IMR-90 (cell line): ENCODE measurements at regions not wholly inside any gene's neighbourhood (a gene's known extent, or its start where the extent isn't known, plus 50 kb on each side); places are given as distances from the start of the nearest gene placed in this dataset.

Experiments used
- ATAC-seq: fragments of 200-7000 bp; cut with Tn5 transposase; 2 replicates; pipeline ENCODE4 v1.9.1; 2020; ENCODE audit warnings: low read depth, mild to moderate bottlenecking, moderate library complexity
- BruUV-seq: library from RNA; stranded (reverse); fragments of 400-500 nt; replicated peaks from 2 replicates; lab custom pipeline; 2021; lab: Mats Ljungman, UMichigan
- CTCF ChIA-PET: fragments of 300-600 bp; formaldehyde crosslinking; extraction: SDS; loops from one replicate; lab custom pipeline; 2021; ENCODE audit warnings: antibody characterized with exemption; lab: Yijun Ruan, JAX
- POLR2A ChIA-PET: fragments of 300-600 bp; sonication (Branson Sonifier 250); formaldehyde crosslinking; loops from one replicate; lab custom pipeline; 2022; ENCODE audit warnings: antibody characterized with exemption; ENCODE audit not compliant: unreplicated experiment; lab: Charles Lee
- DNase-seq: peaks from one replicate; pipeline ENCODE4 v3.0.0; 2013
- H2AFZ ChIP-seq: replicated peaks from 2 replicates; pipeline ENCODE3; 2013; ENCODE audit warnings: low read length, mild to moderate bottlenecking; ENCODE audit not compliant: poor library complexity
- H2AK5ac ChIP-seq: 2 replicates; pipeline ENCODE4 v1.6.1; 2013; ENCODE audit warnings: low read depth, low read length, inconsistent platforms
- H2AK9ac ChIP-seq: replicated peaks from 2 replicates; pipeline ENCODE3; 2013; ENCODE audit warnings: mild to moderate bottlenecking, low read depth, low read length, moderate library complexity; ENCODE audit not compliant: poor library complexity
- H2BK120ac ChIP-seq: 2 replicates; pipeline ENCODE4 v1.6.1; 2013; ENCODE audit warnings: low read depth, low read length, inconsistent platforms
- H2BK15ac ChIP-seq: 3 replicates; pipeline ENCODE4 v1.6.1; 2013; ENCODE audit warnings: low read depth, low read length, inconsistent platforms
- H2BK20ac ChIP-seq: 2 replicates; pipeline ENCODE4 v1.6.1; 2013; ENCODE audit warnings: low read depth, mild to moderate bottlenecking, inconsistent platforms, low read length, moderate library complexity
- H2BK5ac ChIP-seq: 2 replicates; pipeline ENCODE4 v1.6.1; 2013; ENCODE audit warnings: mild to moderate bottlenecking, low read depth, low read length, inconsistent platforms; ENCODE audit not compliant: poor library complexity, severe bottlenecking
- H3K14ac ChIP-seq: replicated peaks from 2 replicates; pipeline ENCODE4 v1.6.1; 2013; ENCODE audit warnings: low read depth, low read length, inconsistent platforms
- H3K18ac ChIP-seq: 2 replicates; pipeline ENCODE4 v1.6.1; 2013; ENCODE audit warnings: low read depth, low read length, control low read depth
- H3K23ac ChIP-seq: 2 replicates; pipeline ENCODE4 v1.6.1; 2013; ENCODE audit warnings: low read depth, low read length, inconsistent platforms
- H3K27ac ChIP-seq: 2 replicates; pipeline ENCODE4 v1.5.1; 2013; ENCODE audit warnings: mild to moderate bottlenecking, control low read depth, low read length; ENCODE audit not compliant: insufficient read depth
- H3K27me3 ChIP-seq: 2 replicates; pipeline ENCODE4 v1.6.1; 2013; ENCODE audit warnings: low read length; ENCODE audit not compliant: control insufficient read depth, insufficient read depth
- H3K36me3 ChIP-seq: 2 replicates; pipeline ENCODE4 v1.6.1; 2013; ENCODE audit warnings: low read length, mixed read lengths; ENCODE audit not compliant: control insufficient read depth, insufficient read depth
- H3K4ac ChIP-seq: 2 replicates; pipeline ENCODE4 v1.6.1; 2013; ENCODE audit warnings: low read depth, low read length, inconsistent platforms
- H3K4me1 ChIP-seq: 2 replicates; pipeline ENCODE4 v1.6.1; 2013; ENCODE audit warnings: low read length, mixed read lengths; ENCODE audit not compliant: control insufficient read depth, insufficient read depth
- H3K4me2 ChIP-seq: 2 replicates; pipeline ENCODE4 v1.6.1; 2013; ENCODE audit warnings: low read depth, mild to moderate bottlenecking, control low read depth, low read length, moderate library complexity
- H3K4me3 ChIP-seq: 2 replicates; pipeline ENCODE4 v1.5.1; 2013; ENCODE audit warnings: low read depth, mild to moderate bottlenecking, control low read depth, low read length, moderate library complexity; ENCODE audit not compliant: insufficient read depth
- H3K56ac ChIP-seq: 2 replicates; pipeline ENCODE4 v1.6.1; 2013; ENCODE audit warnings: low read length, inconsistent platforms; ENCODE audit not compliant: insufficient read depth; ENCODE audit errors: extremely low read depth
- H3K79me1 ChIP-seq, 2 experiments: 2 replicates each; pipeline ENCODE4 v1.6.1; 2013; ENCODE audit warnings: low read length in 2 of 2, inconsistent platforms in 1 of 2, low read depth in 1 of 2
- H3K9ac ChIP-seq: 2 replicates; pipeline ENCODE4 v1.6.1; 2013; ENCODE audit warnings: low read depth, low read length, control low read depth
- H3K9me1 ChIP-seq: 2 replicates; pipeline ENCODE4 v1.6.1; 2013; ENCODE audit warnings: low read length, inconsistent platforms; ENCODE audit not compliant: insufficient read depth
- H3K9me3 ChIP-seq: 2 replicates; pipeline ENCODE4 v1.6.1; 2013; ENCODE audit warnings: low read length; ENCODE audit not compliant: control insufficient read depth, insufficient read depth
- H4K20me1 ChIP-seq: 2 replicates; pipeline ENCODE4 v1.6.1; 2013; ENCODE audit warnings: low read length, inconsistent platforms; ENCODE audit not compliant: insufficient read depth
- H4K5ac ChIP-seq: 2 replicates; pipeline ENCODE4 v1.6.1; 2013; ENCODE audit warnings: mild to moderate bottlenecking, low read depth, low read length, control low read depth
- H4K8ac ChIP-seq, 2 experiments: 2 replicates each; pipeline ENCODE4 v1.6.1; 2013; ENCODE audit warnings: low read depth in 2 of 2, low read length in 2 of 2, control low read depth in 1 of 2, inconsistent platforms in 1 of 2
- H4K91ac ChIP-seq: 2 replicates; pipeline ENCODE4 v1.6.1; 2013; ENCODE audit warnings: low read depth, low read length, inconsistent platforms; ENCODE audit not compliant: insufficient read depth
- BHLHE40 ChIP-seq: fragments of 150-350 bp; IDR thresholded peaks from 2 replicates; pipeline ENCODE4 v1.6.1; 2016; ENCODE audit warnings: mild to moderate bottlenecking, low read depth, low read length
- CEBPB ChIP-seq: IDR thresholded peaks from 2 replicates; pipeline ENCODE4 v1.6.1; 2012; ENCODE audit warnings: low read depth, low read length, improper control_type of control experiment
- CHD1 ChIP-seq: IDR thresholded peaks from 2 replicates; pipeline ENCODE4 v1.6.1; 2012; ENCODE audit warnings: low read depth, low read length, improper control_type of control experiment
- FOS ChIP-seq: fragments of 150-350 bp; IDR thresholded peaks from 2 replicates; pipeline ENCODE4 v1.6.1; 2016; ENCODE audit warnings: low read depth, low read length
- MAFK ChIP-seq: IDR thresholded peaks from 2 replicates; pipeline ENCODE4 v1.6.1; 2012; ENCODE audit warnings: low read depth, low read length, improper control_type of control experiment
- MAZ ChIP-seq: IDR thresholded peaks from 2 replicates; pipeline ENCODE4 v1.6.1; 2012; ENCODE audit warnings: low read depth, mild to moderate bottlenecking, low read length, improper control_type of control experiment, moderate library complexity, borderline replicate concordance
- MXI1 ChIP-seq: IDR thresholded peaks from 2 replicates; pipeline ENCODE4 v1.6.1; 2012; ENCODE audit warnings: low read depth, mild to moderate bottlenecking, low read length, moderate library complexity, borderline replicate concordance
- NFE2L2 ChIP-seq: fragments of 150-350 bp; IDR thresholded peaks from 2 replicates; pipeline ENCODE4 v1.6.1; 2016; ENCODE audit warnings: low read depth, mild to moderate bottlenecking, low read length
- POLR2A ChIP-seq: IDR thresholded peaks from 2 replicates; pipeline ENCODE4 v1.6.1; 2012; ENCODE audit warnings: mild to moderate bottlenecking, low read depth, low read length
- RAD21 ChIP-seq: IDR thresholded peaks from 2 replicates; pipeline ENCODE4 v1.6.1; 2012; ENCODE audit warnings: low read length, improper control_type of control experiment
- RCOR1 ChIP-seq: IDR thresholded peaks from 2 replicates; pipeline ENCODE4 v1.6.1; 2012; ENCODE audit warnings: mild to moderate bottlenecking, low read length, improper control_type of control experiment; ENCODE audit not compliant: insufficient replicate concordance
- RFX5 ChIP-seq: IDR thresholded peaks from 2 replicates; pipeline ENCODE4 v1.8.0; 2012; ENCODE audit warnings: low read depth, mild to moderate bottlenecking, low read length, moderate library complexity
- SMC3 ChIP-seq: fragments of 150-350 bp; IDR thresholded peaks from 2 replicates; pipeline ENCODE4 v1.6.1; 2016; ENCODE audit warnings: low read depth, mild to moderate bottlenecking, antibody characterized with exemption, low read length, moderate library complexity
- WGBS, 2 experiments: methylation state at CpG; one replicate each; pipeline versions ENCODE4 v1.1.5 to v1.1.7; 2013; ENCODE audit warnings: missing lambda C conversion rate in 2 of 2; ENCODE audit not compliant: insufficient read length in 1 of 2; ENCODE audit errors: extremely low coverage in 2 of 2; 5-methylcytosine and 5-hydroxymethylcytosine counted together
- dilution Hi-C: fragments of 300-500 bp; cut with HindIII; formaldehyde crosslinking; loops from one replicate; pipeline ENCODE4 v1.14.3; 2018; ENCODE audit warnings: low sequenced_read_pairs; ENCODE audit not compliant: unreplicated experiment
- in situ Hi-C: fragments of 300-500 bp; cut with MboI; formaldehyde crosslinking; loops from 3 replicates; pipeline ENCODE4 v1.14.3; 2019; ENCODE audit warnings: low sequenced_read_pairs, inconsistent platforms, mixed read lengths
- intact Hi-C: fragments of 100-400 bp; cut with micrococcal nuclease; formaldehyde crosslinking; loops from 2 replicates; pipeline ENCODE4 v1.10.0; 2022
- TF ChIP-seq, protein P1 (sequence below): fragments of 150-350 bp; IDR thresholded peaks from 2 replicates; pipeline ENCODE4 v1.6.1; 2017; ENCODE audit warnings: mild to moderate bottlenecking, antibody characterized with exemption, low read length, low read depth
- TF ChIP-seq, protein P2 (sequence below): conservative IDR thresholded peaks from 2 replicates; pipeline ENCODE4 v1.5.1; 2012; ENCODE audit warnings: mild to moderate bottlenecking, low read depth, low read length, improper control_type of control experiment
- TF ChIP-seq, protein P3 (sequence below): fragments of 150-350 bp; IDR thresholded peaks from 2 replicates; pipeline ENCODE4 v1.6.1; 2016; ENCODE audit warnings: low read depth, mild to moderate bottlenecking, low read length, moderate library complexity, borderline replicate concordance

DNA sequence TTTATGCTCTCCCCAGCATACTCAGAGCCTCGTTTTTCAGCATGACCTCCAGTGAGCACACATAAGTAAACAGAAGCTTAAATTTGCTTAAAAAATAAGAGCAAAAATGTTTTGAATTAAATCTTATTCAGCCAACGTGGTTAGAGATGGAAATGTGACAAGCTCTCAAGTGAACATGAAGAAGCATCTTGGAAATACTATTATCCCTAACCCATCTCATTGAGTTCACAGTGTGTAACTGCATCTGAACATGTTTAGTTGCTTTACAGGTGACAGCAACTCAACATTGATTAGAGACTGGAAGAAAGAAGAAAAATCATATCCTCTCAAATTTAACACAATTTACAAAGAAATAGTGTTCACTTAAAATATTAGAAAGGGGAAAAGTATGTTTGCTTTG lies 1785.1 kb downstream of the MAT2B start:
- Histone ChIP-seq H2BK15ac (no peak overlapping the region), H3K36me3 (no peaks in the 10 kb centered on the region), H3K27me3 (no peaks in the 10 kb centered on the region), H4K91ac (no peak overlapping the region), H3K9me3 (peaks cover 2% of the 10 kb centered on the region; the same call in 1 of the 2 replicates), H2BK120ac (no peak overlapping the region), H3K18ac (no peak overlapping the region), H2BK20ac (no peak overlapping the region), H2AK5ac (no peak overlapping the region), H3K23ac (no peak overlapping the region), H2BK5ac (no peak overlapping the region), H4K8ac (no peak overlapping the region), H4K20me1 (no peaks in the 10 kb centered on the region), H4K5ac (no peak overlapping the region), H3K9me1 (no peaks in the 10 kb centered on the region), H3K4me3 (no peak overlapping the region), H3K4me1 (no peaks in the 10 kb centered on the region), H3K9ac (no peak overlapping the region), H3K27ac (no peak overlapping the region), H3K4me2 (no peak overlapping the region), H2AK9ac (no peak overlapping the region), H3K56ac (no peak overlapping the region), H3K14ac (no peak overlapping the region), H2AFZ (no peak overlapping the region), H3K79me1 (no peaks in the 10 kb centered on the region), H3K4ac (no peak overlapping the region)
- WGBS, 2 experiments: no CpG with 5 or more reads among the region's 2 CpGs
- TF ChIP-seq CHD1 (no peak), CEBPB (no peak), BHLHE40 (no peak), RFX5 (no peak), NFE2L2 (no peak), POLR2A (no peak), MXI1 (no peak), MAZ (no peak), MAFK (no peak), SMC3 (no peak), FOS (no peak), RAD21 (no peak), RCOR1 (no peak)
- TF ChIP-seq, protein P1, sequence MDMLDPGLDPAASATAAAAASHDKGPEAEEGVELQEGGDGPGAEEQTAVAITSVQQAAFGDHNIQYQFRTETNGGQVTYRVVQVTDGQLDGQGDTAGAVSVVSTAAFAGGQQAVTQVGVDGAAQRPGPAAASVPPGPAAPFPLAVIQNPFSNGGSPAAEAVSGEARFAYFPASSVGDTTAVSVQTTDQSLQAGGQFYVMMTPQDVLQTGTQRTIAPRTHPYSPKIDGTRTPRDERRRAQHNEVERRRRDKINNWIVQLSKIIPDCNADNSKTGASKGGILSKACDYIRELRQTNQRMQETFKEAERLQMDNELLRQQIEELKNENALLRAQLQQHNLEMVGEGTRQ: no peak
- TF ChIP-seq, protein P2, sequence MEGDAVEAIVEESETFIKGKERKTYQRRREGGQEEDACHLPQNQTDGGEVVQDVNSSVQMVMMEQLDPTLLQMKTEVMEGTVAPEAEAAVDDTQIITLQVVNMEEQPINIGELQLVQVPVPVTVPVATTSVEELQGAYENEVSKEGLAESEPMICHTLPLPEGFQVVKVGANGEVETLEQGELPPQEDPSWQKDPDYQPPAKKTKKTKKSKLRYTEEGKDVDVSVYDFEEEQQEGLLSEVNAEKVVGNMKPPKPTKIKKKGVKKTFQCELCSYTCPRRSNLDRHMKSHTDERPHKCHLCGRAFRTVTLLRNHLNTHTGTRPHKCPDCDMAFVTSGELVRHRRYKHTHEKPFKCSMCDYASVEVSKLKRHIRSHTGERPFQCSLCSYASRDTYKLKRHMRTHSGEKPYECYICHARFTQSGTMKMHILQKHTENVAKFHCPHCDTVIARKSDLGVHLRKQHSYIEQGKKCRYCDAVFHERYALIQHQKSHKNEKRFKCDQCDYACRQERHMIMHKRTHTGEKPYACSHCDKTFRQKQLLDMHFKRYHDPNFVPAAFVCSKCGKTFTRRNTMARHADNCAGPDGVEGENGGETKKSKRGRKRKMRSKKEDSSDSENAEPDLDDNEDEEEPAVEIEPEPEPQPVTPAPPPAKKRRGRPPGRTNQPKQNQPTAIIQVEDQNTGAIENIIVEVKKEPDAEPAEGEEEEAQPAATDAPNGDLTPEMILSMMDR: no peak
- TF ChIP-seq, protein P3, sequence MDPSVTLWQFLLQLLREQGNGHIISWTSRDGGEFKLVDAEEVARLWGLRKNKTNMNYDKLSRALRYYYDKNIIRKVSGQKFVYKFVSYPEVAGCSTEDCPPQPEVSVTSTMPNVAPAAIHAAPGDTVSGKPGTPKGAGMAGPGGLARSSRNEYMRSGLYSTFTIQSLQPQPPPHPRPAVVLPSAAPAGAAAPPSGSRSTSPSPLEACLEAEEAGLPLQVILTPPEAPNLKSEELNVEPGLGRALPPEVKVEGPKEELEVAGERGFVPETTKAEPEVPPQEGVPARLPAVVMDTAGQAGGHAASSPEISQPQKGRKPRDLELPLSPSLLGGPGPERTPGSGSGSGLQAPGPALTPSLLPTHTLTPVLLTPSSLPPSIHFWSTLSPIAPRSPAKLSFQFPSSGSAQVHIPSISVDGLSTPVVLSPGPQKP: no peak
- dilution Hi-C loops: no loop called here
- in situ Hi-C loops: no loop called here
- DNase-seq (no peak), ATAC-seq (no peak; the same call in 1 of the 2 replicates)
- BruUV-seq: no TSS peak
- intact Hi-C loops: no loop called here
- POLR2A ChIA-PET: no interaction called here
- CTCF ChIA-PET: no interaction called here
